AG04450 (cell line): ENCODE measurements at regions not wholly inside any gene's neighbourhood (a gene's known extent, or its start where the extent isn't known, plus 50 kb on each side); places are given as distances from the start of the nearest gene placed in this dataset.

Source experiments
- CTCF ChIA-PET: fragments of 300-600, 350-600 bp; formaldehyde crosslinking; extraction: SDS; loops from one replicate; lab custom pipeline; 2022; ENCODE audit warnings: antibody characterized with exemption, inconsistent platforms; lab: Charles Lee
- POLR2A ChIA-PET: fragments of 350-600 bp; formaldehyde crosslinking; extraction: SDS; loops from one replicate; lab custom pipeline; 2021; ENCODE audit warnings: antibody characterized with exemption, inconsistent platforms; lab: Yijun Ruan, JAX
- DNase-seq: peaks from one replicate; pipeline ENCODE4 v3.0.0-alpha.2; 2011; ENCODE audit warnings: low read depth, low spot score
- H3K27ac ChIP-seq: one replicate; pipeline ENCODE4 v1.5.1; 2012; ENCODE audit warnings: low read depth, low read length, control low read depth
- H3K27me3 ChIP-seq: one replicate; pipeline ENCODE4 v1.6.0; 2012; ENCODE audit warnings: low read length; ENCODE audit not compliant: control insufficient read depth, insufficient read depth
- H3K4me3 ChIP-seq: 2 replicates; pipeline ENCODE4 v1.5.1; 2011; ENCODE audit warnings: mild to moderate bottlenecking, low read depth, low read length, control low read depth
- H3K9me3 ChIP-seq: 2 replicates; pipeline ENCODE4 v1.5.1; 2012; ENCODE audit warnings: low read length; ENCODE audit not compliant: control insufficient read depth, insufficient read depth
- CTCF ChIP-seq: IDR thresholded peaks from 2 replicates; pipeline ENCODE4 v1.5.1; 2011; ENCODE audit warnings: low read depth, low read length, control low read depth, inconsistent platforms

GRCh38 chr3:67896130-67896529, 241.7 kb upstream of the SUCLG2 start:
- CTCF ChIA-PET, result no interaction called here
- no peaks in the 10 kb centered on the region for H3K9me3 ChIP-seq
- POLR2A ChIA-PET, result no interaction called here
- no peak for TF ChIP-seq CTCF
- H3K27me3 ChIP-seq, result no peaks in the 10 kb centered on the region
- DNase-seq, result no peak
- H3K4me3 ChIP-seq, result no peak overlapping the region
- H3K27ac ChIP-seq, result no peak overlapping the region

GRCh38 chr3:67894510-67894909, 240.1 kb upstream of the SUCLG2 start:
- DNase-seq, result no peak
- H3K27ac ChIP-seq, result no peak overlapping the region
- CTCF ChIA-PET, result no interaction called here
- H3K4me3 ChIP-seq, result no peak overlapping the region
- no peaks in the 10 kb centered on the region for H3K9me3 ChIP-seq
- TF ChIP-seq CTCF, result no peak
- H3K27me3 ChIP-seq, result no peaks in the 10 kb centered on the region
- POLR2A ChIA-PET, result no interaction called here

DNA sequence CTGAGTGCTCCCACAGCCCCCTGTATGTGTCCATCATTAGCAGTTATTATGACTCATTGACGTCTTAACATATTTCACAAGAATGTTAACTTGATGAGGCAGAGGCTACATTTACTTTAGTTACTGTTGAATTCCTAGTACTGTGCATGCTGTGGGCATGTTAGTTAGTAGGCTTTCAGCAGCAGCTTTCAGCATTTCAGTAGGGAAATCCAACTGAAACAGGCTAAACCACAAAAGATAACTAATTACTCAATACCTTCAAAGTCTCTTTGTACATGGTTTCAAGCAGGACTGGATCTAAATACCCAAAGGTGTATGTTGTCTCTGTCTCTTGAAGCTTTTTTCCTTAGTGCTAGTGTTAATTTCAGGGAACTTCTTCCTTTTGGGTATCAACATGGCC, 229.9 kb upstream of the SUCLG2 start:
- no peak for DNase-seq
- ChIA-PET CTCF (no interaction called here), POLR2A (no interaction called here)
- Histone ChIP-seq H3K27me3 (no peaks in the 10 kb centered on the region), H3K27ac (no peak overlapping the region), H3K4me3 (no peak overlapping the region), H3K9me3 (no peaks in the 10 kb centered on the region)
- no peak for TF ChIP-seq CTCF

DNA sequence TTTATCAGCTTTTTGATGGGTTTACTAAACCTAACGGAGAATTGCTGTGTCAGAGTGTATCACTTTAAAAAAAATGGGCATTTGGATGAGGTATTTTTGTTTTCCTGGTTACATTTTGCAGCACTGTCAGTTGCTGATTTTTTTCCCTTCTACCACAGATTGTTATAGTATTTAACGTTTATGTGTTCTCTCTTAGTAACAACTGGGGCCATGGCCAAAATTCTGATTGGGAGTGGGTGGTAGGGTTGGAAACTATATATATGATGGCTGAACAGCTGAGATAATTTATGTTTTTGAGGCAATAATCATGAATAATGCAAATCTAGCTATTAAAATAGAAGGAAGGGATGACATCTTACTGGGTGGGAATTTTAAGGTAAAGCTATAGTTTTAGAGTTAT, 229.4 kb upstream of the SUCLG2 start:
- Histone ChIP-seq H3K27ac (no peak overlapping the region), H3K9me3 (no peaks in the 10 kb centered on the region), H3K27me3 (no peaks in the 10 kb centered on the region), H3K4me3 (no peak overlapping the region)
- ChIA-PET POLR2A (no interaction called here), CTCF (interaction anchor here (0.7 kb wide), 1 partner anchor 9 kb away, joined by 3 read pairs; no protein-coding TSS in a partner anchor)
- no peak for TF ChIP-seq CTCF
- no peak for DNase-seq

DNA sequence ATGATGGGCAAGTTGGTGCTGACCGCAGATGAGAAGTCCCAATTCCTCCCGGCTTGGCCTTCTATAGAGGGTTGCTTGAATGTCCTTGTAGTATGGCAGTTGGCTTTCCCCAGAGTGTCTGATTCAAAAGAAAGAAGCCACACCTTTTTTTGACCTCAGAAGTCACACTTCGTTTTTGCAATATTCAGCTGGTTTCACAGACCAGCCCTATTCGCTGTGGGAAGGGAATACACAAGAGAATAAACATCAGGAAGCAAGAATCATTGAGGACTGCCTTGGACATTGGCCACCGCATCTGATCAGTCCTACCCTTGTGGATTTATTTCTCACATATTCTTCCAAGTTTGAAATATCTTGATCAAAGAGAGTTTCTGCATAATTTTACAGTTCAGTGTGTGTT, 228.6 kb upstream of the SUCLG2 start:
- Histone ChIP-seq H3K27ac (no peak overlapping the region), H3K9me3 (no peaks in the 10 kb centered on the region), H3K4me3 (no peak overlapping the region), H3K27me3 (no peaks in the 10 kb centered on the region)
- ChIA-PET POLR2A (no interaction called here), CTCF (no interaction called here)
- no peak for DNase-seq
- no peak for TF ChIP-seq CTCF
